ENCODE measurements at regions not wholly inside any gene's neighbourhood (a gene's known extent, or its start where the extent isn't known, plus 50 kb on each side); places are given as distances from the start of the nearest gene placed in this dataset.

DNA sequence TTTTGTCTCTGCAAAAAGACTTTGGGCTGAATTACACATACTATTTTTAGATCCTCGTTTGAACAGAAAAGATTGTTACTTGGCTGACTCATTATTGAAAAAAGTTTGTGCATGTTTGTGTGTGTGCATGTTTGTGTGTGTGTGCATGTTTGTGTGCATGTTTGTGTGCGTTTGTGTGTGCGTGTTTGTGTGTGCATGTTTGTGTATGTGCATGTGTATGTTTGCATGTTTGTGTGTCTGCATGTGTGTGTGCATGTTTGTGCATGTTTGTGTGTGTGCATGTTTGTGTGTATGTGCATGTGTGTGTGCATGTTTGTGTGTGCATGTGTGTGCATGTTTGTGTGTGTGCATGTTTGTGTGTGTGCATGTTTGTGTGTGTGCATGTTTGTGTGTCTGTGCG, 201.1 kb upstream of the FAT1 start:
- no peak for TF ChIP-seq CTCF (IDR thresholded peaks at IDR 0.05; ENCODE audit: insufficient read depth, low read length)
- H3K4me3 ChIP-seq (ENCODE audit: low read depth, low read length), result no peak overlapping the region
- DNase-seq (ENCODE audit: low read depth), result no peak

- H3K4me3 ChIP-seq (ENCODE audit: low read depth, low read length), result no peak overlapping the region
- no peak for TF ChIP-seq CTCF (IDR thresholded peaks at IDR 0.05; ENCODE audit: insufficient read depth, low read length)
- DNase-seq (ENCODE audit: low read depth), result no peak
These were observed 204.0 kb upstream of the FAT1 start for GRCh38 chr4:186927624-186928023.

DNA sequence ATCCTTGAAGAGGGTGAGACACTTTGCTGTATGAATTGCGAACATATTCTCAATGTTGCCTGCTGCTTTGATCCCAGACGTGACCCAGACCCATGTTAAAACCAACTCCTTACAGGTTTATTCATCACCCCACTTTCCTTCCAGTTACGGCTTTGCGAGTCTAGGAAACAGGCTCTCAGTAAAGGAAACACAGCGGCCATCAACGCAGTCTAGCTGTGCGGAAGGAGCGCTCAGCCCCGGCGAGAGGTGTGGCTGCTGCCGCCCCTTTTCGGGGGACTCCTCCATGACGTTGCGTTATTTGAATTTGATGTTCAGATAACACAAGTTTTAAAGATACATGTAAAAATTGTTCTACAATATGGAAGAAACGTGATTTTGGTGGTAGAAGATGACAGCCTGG, 206.4 kb upstream of the FAT1 start:
- TF ChIP-seq CTCF (IDR thresholded peaks at IDR 0.05; ENCODE audit: insufficient read depth, low read length), result no peak
- DNase-seq (ENCODE audit: low read depth), result no peak

DNA sequence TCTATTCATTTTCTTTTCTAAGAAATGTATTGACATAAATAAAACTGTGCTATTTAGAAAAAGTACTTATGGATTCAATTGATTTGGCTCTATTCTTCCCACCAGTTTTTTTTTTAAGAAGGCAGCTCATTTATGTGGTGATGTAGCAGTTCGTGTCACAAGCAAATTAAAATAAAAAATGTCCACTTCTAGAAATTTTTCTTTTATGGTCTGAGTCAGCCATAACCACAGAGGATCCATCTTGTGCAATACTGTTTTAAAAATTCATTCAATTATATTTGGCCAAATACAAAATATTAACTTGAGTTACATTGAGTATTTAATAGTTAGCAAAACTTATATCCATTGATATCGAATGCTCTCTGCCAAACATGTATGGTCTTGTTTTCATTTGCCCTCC, 207.9 kb upstream of the FAT1 start:
- no peak for TF ChIP-seq CTCF (IDR thresholded peaks at IDR 0.05; ENCODE audit: insufficient read depth, low read length)
- DNase-seq (ENCODE audit: low read depth), result no peak
- H3K4me3 ChIP-seq (ENCODE audit: low read depth, low read length), result no peak overlapping the region

More for the DNA sequence above, 206.4 kb upstream of the FAT1 start:
- H3K4me3 ChIP-seq (ENCODE audit: low read depth, low read length), result no peak overlapping the region

DNA sequence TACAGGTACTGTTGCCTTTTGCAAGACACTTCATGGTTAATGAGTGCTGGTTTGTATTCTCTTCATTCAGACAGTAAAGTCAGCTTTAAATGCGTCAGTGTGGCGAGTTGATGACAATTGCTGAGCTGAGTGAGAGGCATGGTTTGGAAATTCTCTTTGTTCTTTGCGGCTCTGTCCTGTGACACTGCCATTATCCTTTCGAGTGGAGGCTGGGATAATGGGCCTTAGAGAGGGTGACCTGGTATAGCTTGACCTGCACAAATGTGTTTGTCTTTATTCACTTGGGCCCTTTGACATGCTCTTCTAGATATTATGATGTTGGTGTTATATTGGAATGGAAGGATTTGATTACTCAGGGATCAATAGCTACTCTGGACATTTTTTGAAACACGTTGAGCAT, 208.5 kb upstream of the FAT1 start:
- DNase-seq (ENCODE audit: low read depth), result no peak

DNA sequence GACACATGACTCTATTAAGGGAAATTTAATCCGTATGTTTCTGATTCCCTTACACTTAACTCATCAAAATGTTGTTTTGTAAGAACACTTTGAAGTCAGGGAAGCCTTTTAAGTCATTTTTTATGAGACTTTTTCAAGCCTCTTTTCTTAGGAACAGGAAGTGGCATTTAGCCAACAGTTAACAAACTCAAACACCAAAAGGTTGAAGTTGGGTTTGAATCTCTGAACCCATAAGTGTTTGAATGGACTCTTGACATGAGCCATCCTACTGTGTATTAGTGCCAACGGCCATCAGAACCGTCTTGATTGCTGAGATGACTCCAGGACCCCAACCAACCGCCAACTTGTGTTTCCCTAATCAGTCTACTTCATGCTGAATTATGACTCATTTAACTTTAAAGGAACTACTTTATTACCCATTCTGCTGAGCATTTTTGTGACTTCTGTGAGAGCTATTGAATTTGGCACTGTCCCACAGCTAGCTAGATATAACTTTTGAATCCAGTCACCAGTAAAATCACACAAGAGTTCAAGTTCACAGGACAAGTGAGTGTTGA, 209.1 kb upstream of the FAT1 start:
- no peak for DNase-seq (ENCODE audit: low read depth)
- TF ChIP-seq CTCF (IDR thresholded peaks at IDR 0.05; ENCODE audit: insufficient read depth, low read length), result no peak
- no peak overlapping the region for H3K4me3 ChIP-seq (ENCODE audit: low read depth, low read length)

More for the DNA sequence above, 208.5 kb upstream of the FAT1 start:
- TF ChIP-seq CTCF (IDR thresholded peaks at IDR 0.05; ENCODE audit: insufficient read depth, low read length), result no peak
- no peak overlapping the region for H3K4me3 ChIP-seq (ENCODE audit: low read depth, low read length)

GRCh38 chr4:186934244-186934643, 210.6 kb upstream of the FAT1 start:
- TF ChIP-seq CTCF (IDR thresholded peaks at IDR 0.05; ENCODE audit: insufficient read depth, low read length), result no peak
- DNase-seq (ENCODE audit: low read depth), result no peak
- H3K4me3 ChIP-seq (ENCODE audit: low read depth, low read length), result no peak overlapping the region
